Ishikawa (cell line): ENCODE measurements at regions not wholly inside any gene's neighbourhood (a gene's known extent, or its start where the extent isn't known, plus 50 kb on each side); places are given as distances from the start of the nearest gene placed in this dataset.

Experiments
- CEBPB ChIP-seq: IDR thresholded peaks from 2 replicates; pipeline ENCODE4 v1.6.1; 2012
- CREB1 ChIP-seq: IDR thresholded peaks from 2 replicates; pipeline ENCODE4 v1.6.1; 2012; ENCODE audit warnings: low read depth
- EGR1 ChIP-seq: IDR thresholded peaks from 2 replicates; pipeline ENCODE4 v1.6.1; 2012
- EP300 ChIP-seq: IDR thresholded peaks from 2 replicates; pipeline ENCODE4 v1.6.1; 2012; ENCODE audit warnings: borderline replicate concordance
- FOXM1 ChIP-seq: IDR thresholded peaks from 2 replicates; pipeline ENCODE4 v1.6.1; 2012; ENCODE audit warnings: low read depth, borderline replicate concordance
- MAX ChIP-seq: IDR thresholded peaks from 2 replicates; pipeline ENCODE4 v1.6.1; 2012
- NFIC ChIP-seq: IDR thresholded peaks from 2 replicates; pipeline ENCODE4 v1.6.1; 2012
- RAD21 ChIP-seq: IDR thresholded peaks from 2 replicates; pipeline ENCODE4 v1.6.1; 2012; ENCODE audit warnings: low read depth
- REST ChIP-seq: IDR thresholded peaks from 2 replicates; pipeline ENCODE4 v1.6.1; 2012; ENCODE audit warnings: low read depth, mild to moderate bottlenecking
- TAF1 ChIP-seq: IDR thresholded peaks from 2 replicates; pipeline ENCODE4 v1.6.1; 2012; ENCODE audit warnings: low read depth, mild to moderate bottlenecking
- TCF12 ChIP-seq: IDR thresholded peaks from 2 replicates; pipeline ENCODE4 v1.6.1; 2012; ENCODE audit warnings: low read depth
- TEAD4 ChIP-seq: IDR thresholded peaks from 2 replicates; pipeline ENCODE4 v1.6.1; 2012
- USF1 ChIP-seq: IDR thresholded peaks from 2 replicates; pipeline ENCODE4 v1.6.1; 2012
- YY1 ChIP-seq: IDR thresholded peaks from 2 replicates; pipeline ENCODE4 v1.6.1; 2012; ENCODE audit warnings: low read depth
- ZBTB7A ChIP-seq: IDR thresholded peaks from 2 replicates; pipeline ENCODE4 v1.6.1; 2012; ENCODE audit warnings: low read depth

GRCh38 chr18:28408528-28408927, 231.6 kb upstream of the CDH2 start:
- TF ChIP-seq EP300: no peak

GRCh38 chr18:28407681-28408080, 230.8 kb upstream of the CDH2 start:
- TF ChIP-seq REST (no peak), USF1 (no peak), YY1 (no peak), TEAD4 (no peak), TAF1 (no peak), RAD21 (no peak)

GRCh38 chr18:28406533-28406932, 229.6 kb upstream of the CDH2 start:
- TF ChIP-seq RAD21: no peak
- TF ChIP-seq MAX: no peak
- TF ChIP-seq TAF1: no peak
- TF ChIP-seq TCF12: no peak
- no peak for TF ChIP-seq CEBPB
- TF ChIP-seq EP300: no peak
- TF ChIP-seq REST: no peak
- no peak for TF ChIP-seq FOXM1
- TF ChIP-seq ZBTB7A: no peak
- TF ChIP-seq NFIC: no peak
- TF ChIP-seq USF1: no peak

GRCh38 chr18:28404694-28405093, 227.8 kb upstream of the CDH2 start:
- TF ChIP-seq CREB1 (no peak), RAD21 (no peak), NFIC (no peak), YY1 (no peak)

- TF ChIP-seq TEAD4 (no peak), RAD21 (no peak), TAF1 (no peak), REST (no peak), CREB1 (no peak), NFIC (no peak), EP300 (no peak), ZBTB7A (no peak), TCF12 (no peak), CEBPB (no peak), MAX (no peak), FOXM1 (no peak)
These were observed 222.9 kb upstream of the CDH2 start for GRCh38 chr18:28399781-28400362.

GRCh38 chr18:28398471-28398870, 221.5 kb upstream of the CDH2 start:
- no peak for TF ChIP-seq CEBPB
- TF ChIP-seq CREB1: no peak
- no peak for TF ChIP-seq MAX
- no peak for TF ChIP-seq EGR1
